ENCODE measurements at regions not wholly inside any gene's neighbourhood (a gene's known extent, or its start where the extent isn't known, plus 50 kb on each side); places are given as distances from the start of the nearest gene placed in this dataset.

DNA sequence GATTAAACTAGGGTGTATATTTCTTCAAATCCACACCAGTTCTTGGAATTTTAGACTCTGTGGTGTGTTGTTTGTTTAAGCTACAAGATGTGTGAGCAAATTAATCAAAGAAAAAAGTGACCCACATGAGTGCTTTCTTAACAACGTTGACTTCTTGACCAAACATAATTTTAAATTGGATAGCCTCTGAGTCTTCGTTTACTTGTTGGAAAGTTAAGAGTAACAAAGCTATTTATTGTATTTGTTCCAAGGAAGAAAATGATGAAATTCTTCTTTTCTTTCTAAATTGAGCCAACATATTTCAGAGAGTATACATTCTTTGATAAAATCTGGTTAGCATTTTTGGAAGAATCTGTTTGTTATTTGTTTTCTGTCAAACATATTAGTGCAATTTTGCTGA, 99.9 kb upstream of the IGSF10 start:
- TF ChIP-seq POLR2A (IDR thresholded peaks at IDR 0.05; ENCODE audit: low read depth, low read length) (no peak), POLR2AphosphoS5 (IDR thresholded peaks at IDR 0.05; ENCODE audit: low read depth, low read length) (no peak)
